CD4-positive, alpha-beta T cell treated with Interleukin-15 for 4 hours (primary cell): ENCODE measurements at regions not wholly inside any gene's neighbourhood (a gene's known extent, or its start where the extent isn't known, plus 50 kb on each side); places are given as distances from the start of the nearest gene placed in this dataset.

Source experiments
- DNase-seq: peaks from one replicate; pipeline ENCODE4 v3.0.0-alpha.2; 2020; ENCODE audit warnings: low spot score

- DNase-seq, result no peak
These were observed 201.7 kb upstream of the ANK2 start for GRCh38 chr4:112847781-112848180.

GRCh38 chr4:112848911-112849310, 200.5 kb upstream of the ANK2 start:
- no peak for DNase-seq

- no peak for DNase-seq
These were observed 196.9 kb upstream of the ANK2 start for GRCh38 chr4:112852601-112853000.

- no peak for DNase-seq
These were observed 195.7 kb upstream of the ANK2 start for GRCh38 chr4:112853662-112854256.

- no peak for DNase-seq
These were observed 195.0 kb upstream of the ANK2 start for GRCh38 chr4:112854420-112854819.

GRCh38 chr4:112855058-112855457, 194.4 kb upstream of the ANK2 start:
- no peak for DNase-seq

- no peak for DNase-seq
These were observed 192.0 kb upstream of the ANK2 start for GRCh38 chr4:112857461-112857860.

GRCh38 chr4:112858751-112859150, 190.7 kb upstream of the ANK2 start:
- DNase-seq, result no peak

GRCh38 chr4:112859456-112860184, 189.8 kb upstream of the ANK2 start:
- no peak for DNase-seq

GRCh38 chr4:112860830-112861690, 188.4 kb upstream of the ANK2 start:
- DNase-seq, result no peak

- DNase-seq, result no peak
These were observed 187.5 kb upstream of the ANK2 start for GRCh38 chr4:112861691-112862674.

- no peak for DNase-seq
These were observed 184.0 kb upstream of the ANK2 start for GRCh38 chr4:112865443-112865842.

- no peak for DNase-seq
These were observed 173.1 kb upstream of the ANK2 start for GRCh38 chr4:112876316-112876715.

- DNase-seq, result no peak
These were observed 167.6 kb upstream of the ANK2 start for GRCh38 chr4:112881842-112882241.

GRCh38 chr4:112882286-112882685, 167.2 kb upstream of the ANK2 start:
- no peak for DNase-seq

GRCh38 chr4:112884406-112884805, 165.0 kb upstream of the ANK2 start:
- no peak for DNase-seq

GRCh38 chr4:112885897-112886296, 163.6 kb upstream of the ANK2 start:
- no peak for DNase-seq

- no peak for DNase-seq
These were observed 160.8 kb upstream of the ANK2 start for GRCh38 chr4:112888622-112889021.

- no peak for DNase-seq
These were observed 160.3 kb upstream of the ANK2 start for GRCh38 chr4:112889199-112889598.

- no peak for DNase-seq
These were observed 159.6 kb upstream of the ANK2 start for GRCh38 chr4:112889619-112890527.

- no peak for DNase-seq
These were observed 155.0 kb upstream of the ANK2 start for GRCh38 chr4:112894480-112894879.
